ENCODE measurements at regions not wholly inside any gene's neighbourhood (a gene's known extent, or its start where the extent isn't known, plus 50 kb on each side); places are given as distances from the start of the nearest gene placed in this dataset.

DNA sequence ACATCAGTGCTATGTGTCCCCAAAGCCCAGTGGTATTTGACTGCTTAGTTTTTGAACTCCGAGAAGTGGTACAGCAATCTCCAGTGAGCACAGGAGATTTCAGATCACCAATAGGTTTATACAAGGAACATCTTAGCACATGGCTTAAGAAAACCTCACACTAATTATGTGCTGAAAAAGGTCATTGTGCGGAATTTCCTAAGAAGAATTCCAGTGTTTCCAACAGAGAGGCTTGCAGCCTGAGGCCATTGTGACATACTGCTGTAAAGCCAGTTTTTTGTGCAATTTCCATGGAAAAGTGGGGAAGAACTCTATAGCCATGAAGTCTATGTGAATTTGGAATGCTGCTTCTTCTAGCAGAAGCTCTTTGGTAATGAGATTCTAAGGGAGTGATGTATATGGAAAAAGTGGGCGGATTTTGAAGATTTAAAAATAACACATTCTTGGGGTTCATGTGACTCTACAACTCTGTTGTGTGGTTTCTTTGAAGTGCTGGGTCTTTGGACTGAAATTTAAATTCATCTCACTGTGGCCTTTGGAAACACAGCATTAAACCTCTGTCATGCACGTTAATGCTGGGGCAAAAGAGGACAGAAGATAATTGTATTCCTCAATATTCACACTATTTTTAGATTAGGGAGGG is 110.5 kb upstream of the CD180 start:
- TF ChIP-seq GATA2 (IDR thresholded peaks at IDR 0.05; ENCODE audit: low read depth, low read length) (no peak), GATA3 (IDR thresholded peaks at IDR 0.05; ENCODE audit: low read depth, low read length) (no peak)

GRCh38 chr5:67305913-67306710 is 109.5 kb upstream of the CD180 start:
- no peak for TF ChIP-seq GATA2 (IDR thresholded peaks at IDR 0.05; ENCODE audit: low read depth, low read length)
- no peak for TF ChIP-seq GATA3 (IDR thresholded peaks at IDR 0.05; ENCODE audit: low read depth, low read length)

DNA sequence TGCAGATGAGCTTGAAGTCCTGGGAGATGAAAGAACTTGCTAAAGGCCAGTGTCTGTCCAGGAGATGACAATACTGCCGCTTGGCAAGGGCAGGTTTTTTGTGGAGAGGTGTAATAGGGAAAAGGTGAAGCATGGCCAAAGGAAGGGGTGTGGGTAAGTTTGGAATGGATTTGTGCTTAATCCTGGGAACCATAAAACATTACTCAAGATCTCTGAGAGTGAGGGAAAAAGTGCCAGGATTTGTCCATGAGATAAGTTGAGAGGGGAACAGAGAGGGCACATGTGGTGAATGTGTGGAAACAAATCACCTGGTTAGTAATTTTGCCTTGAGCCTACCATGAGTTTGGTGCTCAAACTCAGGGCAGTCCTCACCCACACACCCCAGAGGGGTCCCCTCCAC is 108.8 kb upstream of the CD180 start:
- no peak for TF ChIP-seq GATA3 (IDR thresholded peaks at IDR 0.05; ENCODE audit: low read depth, low read length)
- no peak for TF ChIP-seq GATA2 (IDR thresholded peaks at IDR 0.05; ENCODE audit: low read depth, low read length)

DNA sequence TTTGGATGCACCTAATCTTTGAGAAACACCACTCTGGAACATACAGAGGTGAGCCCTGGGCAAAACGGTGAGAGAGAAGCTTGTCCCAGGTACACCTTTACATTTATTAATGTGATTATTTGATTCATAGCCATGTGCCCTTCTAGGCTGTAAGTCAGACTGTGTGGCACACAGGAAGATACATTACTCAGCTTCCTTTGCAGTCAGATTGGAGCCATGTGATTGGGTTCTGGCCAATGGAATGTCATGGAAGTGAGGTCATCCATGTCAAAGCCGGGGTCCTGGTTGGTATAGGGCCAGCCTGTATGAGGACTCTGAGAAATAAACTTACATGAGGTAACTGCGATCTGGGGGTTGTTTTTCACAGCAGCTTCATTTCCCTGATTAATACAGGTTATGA is 106.8 kb upstream of the CD180 start:
- TF ChIP-seq GATA2 (IDR thresholded peaks at IDR 0.05; ENCODE audit: low read depth, low read length) (no peak), GATA3 (IDR thresholded peaks at IDR 0.05; ENCODE audit: low read depth, low read length) (no peak)

DNA sequence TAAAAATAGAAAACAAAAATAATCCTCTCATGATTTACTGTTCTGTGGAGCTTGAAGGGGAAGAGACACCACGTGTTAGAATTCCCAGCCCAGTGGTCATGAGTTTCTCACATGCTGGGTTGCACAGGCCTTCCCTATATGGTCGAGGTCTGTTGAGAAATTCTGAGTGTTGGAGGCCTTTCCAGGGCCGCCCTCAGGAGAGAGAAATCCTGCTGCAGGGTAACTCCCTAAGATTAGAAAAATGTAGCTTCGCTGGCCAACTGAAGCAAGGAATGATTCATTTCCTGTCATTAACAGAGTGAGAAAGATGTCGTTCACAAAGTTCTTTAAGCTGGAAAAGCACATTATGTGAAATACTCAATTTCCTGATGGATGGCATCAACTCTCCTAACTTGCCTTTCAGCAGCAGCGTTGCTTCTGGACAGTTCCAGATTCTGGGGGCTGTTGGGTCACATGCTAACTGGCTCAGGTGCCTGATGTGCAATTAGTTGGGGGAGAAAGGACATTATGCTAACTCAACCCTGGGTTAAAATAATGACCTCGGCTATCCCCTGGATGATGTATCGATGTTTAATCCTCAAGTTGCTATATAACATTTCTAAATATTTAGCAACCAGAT is 104.8 kb upstream of the CD180 start:
- TF ChIP-seq GATA2 (IDR thresholded peaks at IDR 0.05; ENCODE audit: low read depth, low read length) (no peak), GATA3 (IDR thresholded peaks at IDR 0.05; ENCODE audit: low read depth, low read length) (no peak)

DNA sequence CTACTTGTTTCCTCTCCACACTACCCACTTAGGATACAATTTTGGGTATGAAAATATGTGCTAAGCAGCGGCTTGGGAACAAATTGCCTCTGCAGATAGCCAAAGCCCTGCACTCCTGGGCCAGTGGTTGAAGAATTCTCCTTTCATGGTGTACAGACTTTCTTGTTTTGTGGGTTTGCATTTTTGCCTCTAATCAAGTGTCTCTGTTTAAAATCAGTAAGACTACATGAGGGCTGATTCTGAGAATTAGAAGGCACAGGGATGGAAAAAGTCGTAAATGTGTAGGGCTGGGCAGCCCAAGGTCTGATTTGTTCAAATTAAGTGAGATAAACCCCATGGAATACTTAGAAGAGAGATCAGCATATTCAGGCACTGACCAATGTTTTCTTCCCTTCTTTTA is 103.7 kb upstream of the CD180 start:
- TF ChIP-seq GATA3 (IDR thresholded peaks at IDR 0.05; ENCODE audit: low read depth, low read length) = no peak
- no peak for TF ChIP-seq GATA2 (IDR thresholded peaks at IDR 0.05; ENCODE audit: low read depth, low read length)

DNA sequence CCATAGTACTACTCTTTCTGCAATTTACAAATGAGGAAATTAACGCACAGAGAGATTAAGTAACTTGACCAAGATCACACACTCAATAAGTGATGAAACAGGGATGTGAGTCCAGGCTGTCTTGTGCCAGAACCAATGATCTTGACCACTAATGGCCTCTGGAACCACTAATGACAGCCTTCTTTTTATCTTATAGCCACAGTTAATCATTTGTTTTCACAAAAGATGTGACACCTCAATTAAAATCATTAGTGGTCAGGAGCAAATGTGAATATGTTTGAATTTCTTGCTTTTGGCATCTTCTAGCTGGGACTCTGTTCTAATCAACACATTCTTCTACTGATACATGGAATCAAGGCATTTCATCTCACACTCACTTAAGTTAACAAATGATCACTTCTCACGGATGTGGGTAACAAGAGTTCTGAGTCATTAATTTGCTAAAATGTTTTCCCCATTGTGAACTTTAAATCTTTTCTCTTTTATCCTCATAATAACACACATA is 102.7 kb upstream of the CD180 start:
- no peak for TF ChIP-seq GATA3 (IDR thresholded peaks at IDR 0.05; ENCODE audit: low read depth, low read length)
- no peak for TF ChIP-seq GATA2 (IDR thresholded peaks at IDR 0.05; ENCODE audit: low read depth, low read length)

GRCh38 chr5:67297802-67298532 is 101.4 kb upstream of the CD180 start:
- TF ChIP-seq GATA3 (IDR thresholded peaks at IDR 0.05; ENCODE audit: low read depth, low read length) (no peak), GATA2 (IDR thresholded peaks at IDR 0.05; ENCODE audit: low read depth, low read length) (no peak)

- TF ChIP-seq GATA3 (IDR thresholded peaks at IDR 0.05; ENCODE audit: low read depth, low read length) = no peak
- TF ChIP-seq GATA2 (IDR thresholded peaks at IDR 0.05; ENCODE audit: low read depth, low read length) = no peak
Measured at GRCh38 chr5:67297376-67297775, 100.8 kb upstream of the CD180 start.

GRCh38 chr5:67294266-67294938 is 97.8 kb upstream of the CD180 start:
- TF ChIP-seq GATA2 (IDR thresholded peaks at IDR 0.05; ENCODE audit: low read depth, low read length) (no peak), GATA3 (IDR thresholded peaks at IDR 0.05; ENCODE audit: low read depth, low read length) (no peak)

- no peak for TF ChIP-seq GATA3 (IDR thresholded peaks at IDR 0.05; ENCODE audit: low read depth, low read length)
- TF ChIP-seq GATA2 (IDR thresholded peaks at IDR 0.05; ENCODE audit: low read depth, low read length) = no peak
Measured at GRCh38 chr5:67293226-67293625, 96.6 kb upstream of the CD180 start.

GRCh38 chr5:67292201-67292940 is 95.8 kb upstream of the CD180 start:
- no peak for TF ChIP-seq GATA3 (IDR thresholded peaks at IDR 0.05; ENCODE audit: low read depth, low read length)
- no peak for TF ChIP-seq GATA2 (IDR thresholded peaks at IDR 0.05; ENCODE audit: low read depth, low read length)

DNA sequence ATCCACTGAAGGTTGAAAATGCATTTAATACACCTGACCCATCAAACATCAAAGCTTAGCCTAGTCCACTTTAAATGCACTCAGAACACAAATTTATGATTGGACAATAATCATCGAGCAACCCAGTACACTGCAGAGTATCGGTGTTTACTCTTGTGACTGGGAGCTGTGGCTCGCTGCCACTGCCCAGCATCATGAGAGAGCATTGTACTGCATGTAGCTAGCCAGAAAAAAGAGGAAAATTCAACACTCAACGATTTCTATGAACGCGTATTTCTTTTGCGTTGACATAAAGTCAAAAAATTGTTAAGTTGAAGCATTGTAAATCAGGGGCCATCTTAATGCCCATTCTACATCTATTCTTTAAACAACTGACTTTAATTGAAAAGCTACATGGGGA is 95.1 kb upstream of the CD180 start:
- no peak for TF ChIP-seq GATA2 (IDR thresholded peaks at IDR 0.05; ENCODE audit: low read depth, low read length)
- TF ChIP-seq GATA3 (IDR thresholded peaks at IDR 0.05; ENCODE audit: low read depth, low read length) = no peak
